GM13977 (cell line): ENCODE measurements at regions not wholly inside any gene's neighbourhood (a gene's known extent, or its start where the extent isn't known, plus 50 kb on each side); places are given as distances from the start of the nearest gene placed in this dataset.

Source experiments
- DNase-seq: peaks from one replicate; pipeline ENCODE4 v3.0.0; 2012; ENCODE audit warnings: low spot score
- CTCF ChIP-seq: IDR thresholded peaks from 2 replicates; pipeline ENCODE4 v1.5.1; 2012; ENCODE audit warnings: mild to moderate bottlenecking, control low read depth; ENCODE audit not compliant: insufficient read depth; ENCODE audit errors: extremely low read depth, missing control alignments
- in situ Hi-C: fragments of 300-500 bp; cut with MboI; formaldehyde crosslinking; loops from one replicate; pipeline ENCODE4 v1.12.0; 2022; ENCODE audit warnings: low sequenced_read_pairs, low pct_unique_long_range_greater_than_20kb, mixed read lengths, inconsistent platforms; ENCODE audit not compliant: unreplicated experiment

DNA sequence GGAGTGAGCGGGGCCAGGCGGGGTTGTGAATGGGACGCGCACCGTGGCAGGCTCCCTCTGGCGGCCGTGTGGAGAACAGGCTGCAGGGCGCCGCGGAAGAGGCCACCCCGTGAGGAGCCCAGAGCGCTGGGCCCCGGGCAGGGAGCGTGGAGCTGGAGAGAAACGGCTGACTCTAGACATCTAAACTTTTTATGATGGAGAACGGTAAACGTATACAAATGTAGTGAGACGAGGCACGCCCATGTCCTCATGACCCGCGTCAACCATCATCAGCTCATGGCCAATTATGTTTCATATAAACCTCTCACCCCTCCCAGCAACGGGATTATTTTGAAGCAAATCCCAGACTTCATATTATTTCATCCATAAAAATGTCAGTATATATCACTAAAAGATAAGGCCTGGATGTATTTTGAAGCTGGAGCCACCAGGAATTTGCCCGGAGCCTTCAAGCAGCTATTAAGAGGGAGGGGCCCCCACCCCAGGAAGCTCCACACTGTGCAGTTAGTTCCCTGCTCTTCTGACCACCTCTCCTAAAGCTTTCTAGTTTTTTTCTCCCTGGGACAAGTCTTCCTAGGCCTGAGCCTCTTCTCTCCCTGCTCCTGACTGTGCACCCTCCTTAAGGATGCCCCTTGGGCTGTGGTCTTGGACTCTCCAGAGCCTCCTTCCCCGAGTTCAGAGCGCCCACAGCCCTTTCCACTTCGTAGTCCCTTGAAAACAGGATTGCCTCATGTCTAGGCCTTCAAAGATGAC lies 149.5 kb downstream of the SMAD6 start:
- peak; percentile 93 for DNase-seq
- peak; percentile 97 for TF ChIP-seq CTCF
- in situ Hi-C loops: loop anchor here (10.0 kb wide), 1 partner anchor 247 kb away; no protein-coding TSS in a partner anchor

DNA sequence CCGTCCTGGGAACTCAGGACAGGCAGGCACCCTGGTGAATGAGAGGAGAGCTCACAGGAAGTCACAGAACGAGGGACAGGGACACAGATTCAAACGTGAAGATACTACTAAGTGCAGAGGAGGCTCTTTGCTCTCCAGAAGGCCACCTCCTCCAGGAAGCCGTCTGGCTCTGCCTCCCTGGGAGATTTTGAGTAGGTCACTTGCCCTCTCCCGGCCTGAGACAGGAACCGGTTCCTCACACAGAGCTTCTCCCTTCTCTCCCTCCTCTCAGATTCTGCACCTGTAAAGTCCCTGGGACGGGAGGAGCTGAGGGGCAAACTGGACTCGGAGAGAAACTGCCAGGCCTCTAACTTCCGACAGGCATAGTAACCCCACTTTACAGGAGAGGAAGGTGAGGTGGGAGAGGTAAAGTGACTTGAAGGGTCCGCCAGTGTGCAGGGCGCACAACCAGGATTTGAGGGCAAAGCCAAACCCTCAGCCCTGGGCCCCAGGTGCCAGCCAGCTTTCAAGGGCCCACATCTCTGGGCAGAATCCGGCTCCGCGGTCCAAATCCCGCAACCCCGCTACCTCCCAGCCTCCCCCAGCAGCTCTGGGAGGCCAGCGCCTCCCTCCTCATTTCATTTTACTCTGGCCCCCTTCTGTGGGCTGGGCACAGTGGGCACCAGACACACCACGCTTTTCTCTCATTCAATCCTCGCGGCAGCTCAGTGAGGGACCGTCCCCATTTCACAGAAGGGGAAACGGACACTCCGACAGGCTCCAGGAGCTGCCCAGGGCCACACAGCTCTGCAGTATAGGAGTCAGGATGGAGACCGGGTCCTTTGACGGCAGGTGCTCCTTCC lies 150.2 kb downstream of the SMAD6 start:
- DNase-seq: no peak
- in situ Hi-C loops: loop anchor here (10.0 kb wide), 1 partner anchor 247 kb away; no protein-coding TSS in a partner anchor
- TF ChIP-seq CTCF: no peak

- DNase-seq: no peak
- in situ Hi-C loops: loop anchor here (10.0 kb wide), 1 partner anchor 249 kb away; no protein-coding TSS in a partner anchor
- TF ChIP-seq CTCF: no peak
Measured at GRCh38 chr15:66854012-66854965, 152.3 kb downstream of the SMAD6 start.

DNA sequence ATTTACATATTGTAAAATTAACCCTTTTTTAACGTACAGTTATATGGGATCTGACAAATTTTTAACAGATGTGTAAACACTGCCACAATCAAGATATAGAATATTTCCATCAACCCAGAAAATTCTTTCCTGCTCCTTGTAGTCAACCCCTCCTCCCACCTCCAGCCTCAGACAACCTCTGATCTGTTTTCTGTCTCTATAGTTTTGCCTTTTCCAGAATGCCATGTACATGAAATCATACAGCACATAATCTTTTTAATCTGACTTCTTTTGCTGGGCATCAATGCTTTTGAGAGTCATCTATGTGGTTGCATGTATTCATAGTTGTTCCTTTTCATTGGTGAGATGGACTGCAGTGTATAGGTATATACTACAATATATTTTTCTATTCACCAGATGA lies 153.0 kb downstream of the SMAD6 start:
- in situ Hi-C loops: loop anchor here (10.0 kb wide), 1 partner anchor 250 kb away; no protein-coding TSS in a partner anchor

GRCh38 chr15:66857694-66858093 lies 155.7 kb downstream of the SMAD6 start:
- TF ChIP-seq CTCF: no peak
- DNase-seq: no peak
- in situ Hi-C loops: loop anchor here (10.0 kb wide), 1 partner anchor 253 kb away; no protein-coding TSS in a partner anchor

More for the DNA sequence above, 153.0 kb downstream of the SMAD6 start:
- DNase-seq: no peak
- no peak for TF ChIP-seq CTCF
